ENCODE measurements at regions not wholly inside any gene's neighbourhood (a gene's known extent, or its start where the extent isn't known, plus 50 kb on each side); places are given as distances from the start of the nearest gene placed in this dataset.
"Not testable (repeated sequence)": the region's sequence is repeated elsewhere in the genome, so short reads cannot be mapped to it uniquely, and the experiment has no call there.

DNA sequence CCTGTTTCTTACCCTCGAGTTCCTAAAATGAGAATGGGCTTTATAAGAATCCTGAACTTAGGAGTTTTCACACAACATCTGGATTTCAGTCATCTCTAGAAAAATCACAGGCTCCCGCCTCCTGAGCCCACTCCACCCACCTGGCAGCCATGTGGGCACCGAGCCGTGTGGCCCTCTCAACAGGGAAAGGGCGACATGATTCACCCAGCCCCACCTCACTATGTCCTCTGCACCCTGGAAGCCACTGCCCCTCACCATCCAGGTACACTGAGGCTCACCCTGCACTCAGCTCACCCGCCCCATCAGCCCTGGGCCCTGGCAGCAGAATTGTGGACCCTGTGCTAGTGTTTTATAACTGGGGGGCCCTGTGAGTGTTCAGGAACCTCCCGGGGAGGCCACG lies 101.5 kb downstream of the SHANK2 start:
- DNase-seq: no peak

DNA sequence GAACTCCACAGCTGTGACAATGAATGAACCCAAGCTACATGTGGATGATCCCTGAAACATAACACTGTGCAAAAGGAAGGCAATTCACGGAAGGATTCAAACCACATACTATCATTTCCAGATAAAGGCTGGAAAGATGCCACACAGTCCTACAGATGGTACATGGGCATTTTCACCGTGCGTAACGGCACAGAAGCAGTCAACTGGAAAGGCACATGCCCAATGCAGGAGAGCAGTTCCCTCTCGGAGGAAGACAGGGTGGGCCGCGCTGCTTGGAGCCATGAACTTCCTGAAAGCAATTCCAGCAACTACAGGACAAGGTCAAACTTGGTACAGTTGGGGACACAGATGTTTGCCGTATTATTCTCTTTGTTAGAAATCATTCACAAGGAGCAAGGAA lies 103.7 kb downstream of the SHANK2 start:
- DNase-seq: no peak

DNA sequence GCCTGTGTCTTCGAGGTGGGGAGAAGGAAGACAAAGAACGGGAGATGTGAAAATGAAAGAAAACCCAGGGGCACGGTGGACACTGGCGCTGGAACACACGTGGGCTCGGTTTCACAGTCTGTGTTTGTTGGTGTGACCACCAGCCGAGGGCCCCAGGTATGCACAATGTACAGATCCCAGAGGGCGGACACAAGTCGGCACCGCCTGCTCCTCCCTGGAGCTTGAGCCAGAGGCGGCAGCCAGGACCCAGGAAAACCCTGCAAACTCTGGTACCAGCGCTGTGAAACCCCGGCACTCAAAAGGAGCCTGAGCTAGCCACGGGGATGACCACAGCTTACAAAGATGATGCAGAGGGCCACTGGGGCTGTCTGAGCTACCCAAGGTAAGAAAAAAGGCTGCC lies 105.0 kb downstream of the SHANK2 start:
- DNase-seq: no peak

DNA sequence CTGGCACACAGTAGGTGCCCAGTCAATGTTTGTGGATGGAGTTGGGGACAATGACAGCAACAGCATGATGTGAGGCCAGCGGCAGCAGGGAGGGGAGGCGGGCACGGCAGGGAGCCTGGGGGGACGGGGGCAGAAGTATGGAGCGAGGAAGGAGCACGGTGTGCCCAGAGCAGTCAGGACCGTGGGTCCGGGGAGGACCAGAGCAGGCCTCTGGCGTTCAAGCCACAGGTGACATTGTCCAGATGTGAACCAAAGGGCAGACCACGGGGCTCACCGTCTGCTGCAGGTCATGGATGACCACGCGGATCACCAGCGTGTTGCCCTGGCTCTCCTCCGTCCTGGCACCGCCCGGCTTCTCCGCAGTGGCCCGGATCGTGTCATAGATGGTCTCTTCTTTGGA lies 105.5 kb downstream of the SHANK2 start:
- no peak for DNase-seq

DNA sequence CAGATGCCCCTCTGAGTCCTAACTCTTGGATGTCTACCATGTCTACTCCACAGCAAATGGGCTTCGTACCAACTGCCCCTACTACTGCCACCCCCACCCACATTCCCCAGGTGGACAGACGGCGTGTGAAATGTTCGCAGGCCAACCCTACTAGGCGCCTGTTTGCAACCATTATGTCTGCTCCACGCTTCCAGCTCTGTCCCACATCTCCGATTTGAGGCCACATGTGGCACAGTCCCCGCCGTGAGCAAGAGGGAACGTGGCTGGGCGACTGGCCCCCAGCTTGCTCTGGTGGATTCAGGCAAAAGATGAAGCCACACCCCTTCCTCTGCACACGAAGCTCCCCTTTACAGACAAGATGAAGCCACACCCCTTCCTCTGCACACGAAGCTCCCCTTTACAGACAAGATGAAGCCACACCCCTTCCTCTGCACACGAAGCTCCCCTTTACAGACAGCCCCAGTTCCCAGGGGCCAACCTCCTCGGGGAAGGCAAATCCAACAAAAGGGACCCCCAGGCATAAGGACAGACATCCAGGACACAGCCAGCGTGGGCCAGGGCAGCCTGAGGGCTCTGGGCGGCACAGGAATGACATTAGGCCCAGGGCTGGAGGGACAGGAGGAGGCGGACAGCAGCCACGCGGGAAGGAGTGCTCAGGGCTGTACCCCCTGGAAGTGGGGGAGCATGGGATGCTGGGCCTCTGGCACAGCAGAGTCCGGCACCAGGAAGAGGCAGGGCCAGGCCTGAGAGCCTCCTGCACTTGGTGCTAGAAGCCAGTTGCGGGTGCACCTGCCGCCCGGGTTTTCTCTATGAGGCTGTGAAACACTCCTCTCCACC lies 106.2 kb downstream of the SHANK2 start:
- no peak for DNase-seq

DNA sequence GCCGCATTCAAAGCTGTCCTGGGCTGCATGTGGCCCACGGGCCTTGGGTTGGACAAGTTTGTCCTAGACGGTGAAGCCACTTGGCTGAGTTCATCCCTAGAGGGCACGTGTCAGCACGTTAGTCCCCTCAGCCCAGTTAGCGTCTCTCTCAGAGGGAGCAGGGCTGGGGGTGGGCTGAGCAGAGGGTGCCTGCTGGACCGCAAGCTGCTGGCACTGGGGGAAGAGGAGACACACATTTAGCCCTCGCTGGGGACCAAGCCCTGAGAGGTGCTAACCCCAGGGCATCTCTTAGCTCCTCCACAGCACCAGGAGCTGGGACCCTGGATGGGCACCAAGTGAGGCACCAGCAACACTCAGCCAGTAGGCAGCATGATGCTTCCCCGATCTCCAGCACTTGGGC lies 107.0 kb downstream of the SHANK2 start:
- DNase-seq: no peak

DNA sequence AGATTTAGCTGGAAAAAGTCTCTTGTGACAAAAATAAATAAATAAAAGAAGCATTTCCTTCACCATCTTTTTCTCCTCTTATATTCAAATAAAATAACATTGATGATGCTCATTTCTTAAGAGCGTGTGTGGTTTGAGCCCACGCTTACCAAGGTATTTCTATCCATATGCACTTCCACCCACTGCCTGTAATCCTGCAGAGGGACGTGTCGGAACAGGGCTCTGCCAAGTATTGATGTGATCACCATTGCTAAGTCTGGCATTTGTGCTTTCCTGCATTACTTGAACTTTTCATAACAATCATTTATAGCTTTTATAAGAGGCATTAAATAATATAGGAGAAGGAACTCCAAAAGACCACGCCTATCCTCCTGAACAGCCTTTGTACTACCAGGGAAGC lies 107.6 kb downstream of the SHANK2 start:
- DNase-seq: no peak

DNA sequence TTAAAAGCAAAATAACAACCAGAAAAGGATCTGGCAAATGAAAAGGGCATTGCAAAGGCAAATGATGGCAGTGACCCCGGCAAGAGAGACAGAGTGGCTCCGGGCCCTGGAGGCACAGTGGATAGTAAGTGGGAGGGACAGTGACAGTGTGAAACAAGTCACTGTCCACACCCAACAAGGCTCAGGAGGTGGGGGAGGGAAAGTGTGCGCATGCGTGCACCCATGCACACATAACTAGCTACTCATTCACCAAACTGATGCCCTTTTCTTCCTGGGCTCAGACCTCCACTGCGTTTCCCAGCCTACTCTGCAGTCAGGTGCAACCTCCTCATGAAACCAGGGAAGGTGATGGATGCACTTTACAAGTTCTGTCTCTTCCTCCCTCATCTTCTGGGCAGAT lies 108.4 kb downstream of the SHANK2 start:
- DNase-seq: no peak

DNA sequence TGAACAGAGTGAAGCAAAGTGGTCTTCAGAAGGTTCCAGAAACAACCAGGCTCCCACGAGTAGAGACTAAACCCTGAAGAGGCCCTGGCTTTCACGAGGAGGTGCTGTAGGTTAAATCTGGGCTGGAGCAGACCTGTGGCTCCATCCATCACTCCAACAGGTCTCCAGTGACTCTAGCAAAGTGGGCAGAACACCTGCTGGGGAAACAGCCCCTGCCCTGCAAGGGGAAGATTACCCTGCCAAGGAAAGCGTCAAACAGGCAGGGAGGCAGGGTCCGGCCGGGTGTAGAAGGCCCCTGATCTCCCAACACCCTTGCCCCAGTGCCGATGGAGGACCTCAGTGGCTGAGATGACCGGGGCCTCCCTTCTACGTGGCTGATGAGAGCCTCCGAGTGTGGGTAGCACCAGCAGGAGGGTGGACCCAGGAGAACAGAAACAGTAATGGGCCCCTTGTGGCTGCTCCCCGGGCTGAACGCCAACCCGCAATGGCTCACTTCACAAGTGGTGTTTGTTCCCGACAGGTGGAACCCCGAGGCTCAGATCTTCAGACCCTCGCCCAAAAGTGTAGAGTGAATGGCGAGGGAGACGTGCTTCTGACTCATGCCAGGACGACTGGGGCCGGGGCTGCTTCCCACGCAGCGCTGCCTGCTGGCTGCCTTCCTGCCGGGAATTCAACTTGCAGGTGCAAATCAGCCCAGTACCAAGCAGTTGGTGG lies 112.0 kb downstream of the SHANK2 start:
- peak; percentile 58 for DNase-seq

DNA sequence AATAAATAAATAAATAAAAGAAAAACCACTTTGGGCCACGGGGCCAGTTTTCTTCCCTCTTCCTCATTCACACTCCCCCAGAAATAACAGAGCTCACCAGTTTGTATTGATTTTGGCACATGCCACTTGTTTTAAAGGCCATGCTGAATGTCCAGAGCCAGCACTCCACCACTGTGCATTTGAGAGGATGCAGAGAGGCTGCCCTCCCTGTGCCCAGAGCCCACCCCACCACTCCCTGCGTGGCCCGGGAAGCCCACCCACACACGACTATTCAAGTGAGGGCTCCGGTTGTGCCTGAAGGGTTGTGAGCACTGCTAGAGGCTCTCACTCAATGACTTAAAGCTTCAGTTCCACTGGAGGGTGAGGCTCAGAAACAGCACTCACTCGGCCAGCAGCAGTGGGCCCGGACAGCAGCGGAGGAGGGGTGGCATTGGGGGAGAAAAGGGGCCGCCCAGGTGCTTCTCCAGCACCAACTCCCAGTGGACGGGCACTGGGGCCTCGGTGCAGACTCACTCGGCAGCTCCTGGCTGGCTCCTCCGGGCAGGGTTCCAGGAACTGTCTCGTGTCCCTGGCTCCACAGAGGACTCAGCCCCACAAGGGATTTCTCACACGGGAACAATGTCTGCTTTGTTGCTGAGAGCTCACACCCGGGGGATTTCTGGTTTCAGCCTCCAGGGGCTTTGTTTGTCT lies 112.7 kb downstream of the SHANK2 start:
- peak; percentile 42 for DNase-seq

DNA sequence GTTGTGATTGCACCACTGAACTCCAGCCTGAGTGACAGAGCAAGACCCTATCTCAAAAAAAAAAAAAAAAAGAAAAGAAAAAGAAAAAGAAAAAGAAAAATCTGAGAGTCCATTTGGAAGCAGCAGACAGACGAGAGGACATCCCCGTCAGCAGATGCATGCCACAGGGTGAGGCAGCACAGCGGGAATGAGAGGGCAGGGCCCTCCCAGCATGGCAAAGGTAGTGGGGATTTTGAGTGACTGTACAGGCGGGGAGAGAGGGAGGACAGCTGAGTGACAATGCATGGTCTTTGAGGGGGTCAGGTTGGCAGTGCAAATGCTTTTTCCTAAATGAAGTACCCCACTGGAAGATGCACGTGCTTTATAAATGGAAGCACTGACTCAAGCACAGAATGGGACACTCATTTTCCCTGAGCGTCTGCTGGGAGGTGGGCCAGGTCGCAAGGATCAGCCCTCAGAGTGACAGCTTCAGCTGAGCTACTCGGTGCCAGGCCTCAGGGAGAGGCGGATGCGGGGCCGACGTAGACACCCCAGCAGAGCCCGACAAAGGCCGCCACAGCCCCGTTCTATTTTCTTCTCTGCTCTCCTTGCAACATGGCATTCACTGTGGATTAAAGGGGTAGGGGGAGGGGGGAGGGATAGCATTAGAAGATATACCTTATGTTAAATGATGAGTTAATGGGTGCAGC lies 113.5 kb downstream of the SHANK2 start:
- no peak for DNase-seq

DNA sequence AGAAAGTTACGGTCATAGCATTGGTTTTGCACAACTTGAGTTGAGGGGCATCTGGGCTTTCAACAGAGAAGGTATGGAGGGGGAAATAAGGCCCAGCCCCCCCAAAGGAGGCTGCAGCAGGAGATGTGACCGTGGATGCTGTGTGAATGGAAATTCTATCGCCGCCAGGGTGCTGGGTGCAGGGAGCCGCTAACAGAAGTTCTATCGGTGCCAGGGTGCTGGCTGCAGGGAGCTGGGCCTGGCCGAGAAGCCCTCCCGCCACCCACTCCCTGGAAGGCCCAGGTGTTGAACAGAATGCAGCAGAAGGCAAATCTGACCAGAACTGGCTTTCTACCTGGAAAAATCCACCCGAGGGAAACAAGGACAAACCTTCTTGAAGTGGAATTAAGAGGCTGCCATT lies 115.0 kb downstream of the SHANK2 start:
- DNase-seq: no peak

DNA sequence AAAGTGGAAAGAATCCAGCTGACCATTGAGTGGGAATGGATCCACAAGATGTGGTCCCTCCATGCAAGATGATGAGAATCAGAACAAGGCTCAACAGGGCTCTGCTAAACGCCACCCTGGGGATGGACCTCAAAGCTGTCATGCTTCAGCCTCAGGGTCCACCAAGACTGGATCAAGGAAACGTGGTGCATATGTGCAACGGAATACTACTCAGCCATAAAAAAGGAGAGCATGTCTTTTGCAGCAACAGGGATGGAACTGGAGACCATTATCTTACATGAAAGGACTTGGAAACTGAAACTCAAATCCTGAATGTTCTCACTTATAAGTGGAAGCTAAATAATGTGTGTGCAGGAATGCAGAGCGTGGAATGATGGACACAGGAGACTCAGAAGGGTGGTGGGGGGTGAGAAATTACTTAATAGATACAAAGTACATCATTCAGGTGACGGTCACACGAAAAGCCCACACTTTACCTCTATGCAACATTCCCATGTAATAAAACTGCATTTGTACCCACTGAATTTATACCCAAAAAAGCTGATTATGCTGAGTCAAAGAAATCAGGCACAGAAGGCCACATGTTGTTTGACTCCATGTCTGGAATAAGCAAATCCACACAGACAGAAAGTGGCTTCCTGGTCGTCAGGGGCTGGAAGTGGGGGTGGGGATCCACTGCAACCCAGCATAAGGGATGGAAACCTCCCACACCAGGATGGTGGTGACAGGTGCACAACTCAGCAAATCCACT lies 116.1 kb downstream of the SHANK2 start:
- no peak for DNase-seq

DNA sequence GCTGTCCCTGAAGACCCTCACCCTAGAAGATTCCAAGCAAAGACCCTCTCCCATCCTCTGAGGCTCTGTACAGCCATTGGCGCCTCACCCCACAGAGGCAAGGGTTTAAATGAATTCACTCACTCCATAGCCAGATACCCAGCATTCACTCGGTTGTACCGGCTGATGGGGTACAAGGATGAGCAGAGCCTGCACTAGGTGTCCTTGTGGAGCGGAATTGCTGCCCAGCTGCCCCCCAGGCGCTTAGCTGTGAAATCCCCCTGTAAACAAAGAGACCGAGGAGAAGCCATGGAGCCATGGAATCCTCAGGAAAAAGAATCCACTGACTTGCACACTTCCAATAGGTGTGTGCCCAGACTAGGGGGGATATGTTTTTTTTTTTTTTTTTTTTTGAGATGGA lies 117.3 kb downstream of the SHANK2 start:
- DNase-seq: no peak

DNA sequence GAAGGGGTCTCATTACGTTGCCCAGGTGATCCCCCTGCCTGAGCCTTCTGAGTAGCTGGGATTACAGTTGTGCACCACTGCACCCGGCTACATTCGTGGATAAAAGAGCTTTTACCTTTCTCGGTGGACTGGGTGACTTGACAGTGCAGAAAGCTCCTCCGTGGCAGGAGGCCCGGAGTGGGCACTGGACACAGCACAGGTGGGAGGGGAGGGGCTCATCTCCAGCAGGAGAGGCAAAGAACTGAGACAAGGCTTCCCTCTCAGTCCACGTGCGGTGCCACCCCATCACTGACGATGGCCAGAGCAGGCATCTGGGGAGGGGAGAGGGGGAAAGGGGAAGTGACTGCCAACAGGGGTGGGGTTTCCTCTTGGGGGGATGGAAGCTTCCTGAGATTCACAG lies 118.4 kb downstream of the SHANK2 start:
- DNase-seq: no peak

DNA sequence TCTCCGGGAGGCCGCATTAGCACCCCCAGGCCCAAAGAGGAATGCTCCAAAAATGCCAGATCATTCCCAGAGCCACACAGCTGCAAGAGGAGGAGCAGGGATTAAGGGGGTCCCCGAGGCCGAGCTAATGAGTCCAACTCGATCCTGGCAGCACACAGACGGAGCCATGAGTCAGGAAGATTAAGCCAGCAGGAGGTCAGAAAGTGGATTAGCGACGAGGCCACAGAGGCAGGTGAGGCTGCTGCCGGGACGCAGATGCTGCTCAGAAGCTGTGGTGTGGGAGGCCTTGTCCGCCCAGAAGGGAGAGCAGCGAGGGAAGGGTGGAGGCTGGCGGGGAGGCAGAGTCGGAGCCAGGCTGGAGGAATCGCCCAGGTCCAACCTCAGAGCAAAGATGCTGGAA lies 120.5 kb downstream of the SHANK2 start:
- DNase-seq: no peak

DNA sequence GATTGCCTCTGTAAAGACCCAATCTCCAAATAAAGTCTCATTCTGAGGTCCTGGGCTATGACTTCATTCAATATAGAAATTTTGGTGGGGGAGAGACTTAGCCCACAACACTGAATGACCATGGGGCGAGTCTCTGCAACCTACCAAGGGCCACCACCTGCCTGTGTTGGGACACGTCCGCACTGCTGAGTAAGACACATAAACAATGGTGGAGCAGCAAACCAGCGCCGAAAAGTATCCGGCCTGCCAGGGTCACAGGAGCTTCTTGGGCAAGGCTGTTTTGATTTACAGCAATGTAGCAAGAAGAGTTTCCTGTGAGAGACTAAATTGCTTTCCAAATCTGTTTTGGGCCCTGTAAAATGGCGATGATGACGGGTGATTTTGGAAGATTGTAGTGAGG lies 122.3 kb downstream of the SHANK2 start:
- DNase-seq: no peak

DNA sequence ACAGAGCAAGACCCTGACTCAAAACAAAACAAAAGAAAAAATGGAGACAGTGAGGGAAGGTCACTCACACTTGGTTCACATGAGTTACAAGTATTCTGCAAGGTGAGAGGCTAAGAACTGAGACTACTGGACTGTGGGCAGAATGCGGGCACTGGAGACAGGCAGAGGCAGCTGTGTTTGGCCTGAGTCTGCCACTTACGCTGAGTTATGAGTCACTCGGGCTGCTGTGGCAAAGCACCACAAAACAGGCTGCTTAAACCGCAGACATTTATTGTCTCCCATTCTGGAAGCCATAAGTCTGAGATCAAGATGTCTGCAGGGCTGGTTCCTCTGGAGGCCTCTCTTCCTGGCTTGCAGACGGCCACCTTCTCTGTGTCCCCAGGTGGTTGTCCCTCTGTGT lies 122.8 kb downstream of the SHANK2 start:
- no peak for DNase-seq

DNA sequence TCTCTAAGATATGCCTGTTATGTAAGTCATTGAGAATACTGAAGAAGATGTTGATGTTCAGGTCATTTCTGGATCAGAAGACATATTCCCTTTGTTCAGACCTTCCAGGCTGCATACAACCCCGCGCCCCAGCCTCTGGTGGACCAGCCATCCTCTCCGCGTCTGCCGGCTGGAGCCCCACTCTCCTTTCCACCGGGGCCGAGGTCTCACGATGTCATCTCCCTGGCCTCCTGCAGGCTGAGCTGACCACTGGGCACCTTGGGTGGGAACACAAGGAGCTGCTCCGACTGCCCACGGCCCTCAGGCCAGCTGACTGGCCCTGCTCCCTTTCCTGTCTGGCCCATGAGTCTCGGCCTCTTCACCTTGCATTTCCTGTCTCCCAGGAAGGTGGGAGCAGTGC lies 124.6 kb downstream of the SHANK2 start:
- no peak for DNase-seq

DNA sequence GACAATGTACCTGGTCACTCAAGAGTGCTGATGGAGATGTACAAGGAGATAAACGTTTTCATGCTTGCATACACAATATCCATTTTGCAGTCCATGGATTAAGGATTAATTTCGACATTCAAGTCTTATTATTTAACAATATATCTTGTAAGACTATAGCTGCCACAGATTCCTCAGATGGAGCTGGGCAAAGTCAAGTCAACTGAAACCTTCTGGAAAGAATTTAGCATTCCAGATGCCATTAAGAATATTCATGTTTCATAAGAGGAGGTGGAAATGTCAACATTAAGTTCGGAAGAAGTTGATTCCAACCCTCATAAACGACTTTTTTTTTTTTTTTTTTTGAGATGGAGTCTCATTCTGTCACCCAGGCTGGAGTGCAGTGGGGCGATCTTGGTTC lies 126.0 kb downstream of the SHANK2 start:
- DNase-seq: not testable (repeated sequence)

DNA sequence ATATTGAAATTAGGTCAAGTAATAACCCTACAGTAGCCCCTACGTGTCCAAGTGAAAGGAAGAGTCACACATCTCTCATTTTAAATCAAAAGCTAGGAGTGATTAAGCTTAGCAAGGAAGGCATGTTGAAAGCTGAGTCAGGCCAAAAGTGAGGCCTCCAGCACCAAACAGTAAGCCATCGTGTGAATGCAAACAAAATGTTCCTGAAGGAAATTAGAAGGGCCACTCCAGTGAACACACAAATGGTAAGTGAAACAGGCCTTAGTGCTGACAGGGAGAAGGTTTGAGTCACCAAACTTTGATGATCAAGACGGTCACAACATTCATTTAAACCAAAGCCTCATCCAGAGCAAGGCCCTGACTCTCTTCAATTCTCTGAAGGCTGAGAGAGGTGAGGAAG lies 127.2 kb downstream of the SHANK2 start:
- DNase-seq: no peak

DNA sequence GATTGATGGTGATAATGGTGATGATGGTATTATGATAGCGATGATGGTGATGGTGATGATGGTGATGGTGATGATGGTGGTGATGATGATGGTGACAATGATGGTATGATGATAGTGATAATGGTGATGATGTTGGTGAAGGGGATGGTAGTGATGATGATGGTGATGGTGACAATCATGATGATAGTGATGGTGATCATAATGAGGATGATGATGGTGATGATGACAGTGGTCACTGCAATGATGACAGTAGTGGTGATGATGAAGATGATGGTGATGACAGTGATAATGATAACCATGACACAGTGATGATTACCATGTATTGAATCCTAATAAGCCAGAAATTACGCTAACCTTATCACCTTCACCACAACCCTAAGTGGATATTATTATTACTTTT lies 128.2 kb downstream of the SHANK2 start:
- DNase-seq: no peak

DNA sequence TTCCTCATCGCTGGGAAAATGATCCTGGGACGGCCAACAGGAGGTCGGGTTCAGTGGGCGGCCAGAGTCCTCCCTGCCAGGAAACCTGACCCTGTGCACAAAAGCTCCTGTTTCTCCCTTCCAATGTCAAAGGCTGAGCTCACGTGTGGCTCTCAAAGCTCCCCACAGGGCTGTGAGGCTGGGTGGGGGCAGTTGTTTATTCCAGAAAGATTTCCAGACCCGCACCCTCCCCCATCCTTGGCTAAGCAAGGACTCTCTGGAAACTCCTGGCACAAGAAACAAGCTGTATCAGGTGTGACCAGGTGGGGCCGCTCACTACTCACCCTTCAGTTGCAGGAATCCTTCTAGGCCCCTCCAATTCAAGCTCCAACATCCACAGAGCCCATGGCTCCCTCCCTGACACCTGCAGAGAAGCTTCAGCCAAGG lies 131.9 kb downstream of the SHANK2 start:
- DNase-seq: no peak
